GM23338 (cell line): ENCODE measurements at regions not wholly inside any gene's neighbourhood (a gene's known extent, or its start where the extent isn't known, plus 50 kb on each side); places are given as distances from the start of the nearest gene placed in this dataset.
"Not testable (repeated sequence)": the region's sequence is repeated elsewhere in the genome, so short reads cannot be mapped to it uniquely, and the experiment has no call there.

Source experiments
- EZH2 ChIP-seq: fragments of 200-600 bp; sonication (generic); IDR thresholded peaks from one replicate; pipeline ENCODE4 v1.8.0; 2017; ENCODE audit warnings: antibody characterized with exemption, mild to moderate bottlenecking, low read depth; ENCODE audit not compliant: unreplicated experiment
- POLR2AphosphoS5 ChIP-seq: IDR thresholded peaks from 2 replicates; pipeline ENCODE4 v1.6.1; 2016; ENCODE audit warnings: antibody characterized with exemption, low read depth

GRCh38 chr9:138200481-138201142 is 323.0 kb downstream of the CACNA1B start:
- TF ChIP-seq POLR2AphosphoS5, EZH2: not testable (repeated sequence)
